Mesothelial cell of epicardium (in vitro differentiated cells): ENCODE measurements at regions not wholly inside any gene's neighbourhood (a gene's known extent, or its start where the extent isn't known, plus 50 kb on each side); places are given as distances from the start of the nearest gene placed in this dataset.
"Not testable (repeated sequence)": the region's sequence is repeated elsewhere in the genome, so short reads cannot be mapped to it uniquely, and the experiment has no call there.

Experiments used
- DNase-seq, 2 experiments: peaks; one replicate each; pipeline ENCODE4 v3.0.0; 2021; ENCODE audit warnings: low spot score in 2 of 2; ENCODE audit not compliant: unreplicated experiment in 2 of 2
- H3K27ac Mint-ChIP-seq: 2 replicates; pipeline ENCODE4 v1.8.0; 2021; ENCODE audit warnings: mixed read lengths
- H3K27me3 Mint-ChIP-seq: 2 replicates; pipeline ENCODE4 v1.8.0; 2021; ENCODE audit warnings: low read depth, mixed read lengths
- H3K36me3 Mint-ChIP-seq: 2 replicates; pipeline ENCODE4 v1.8.0; 2021; ENCODE audit warnings: mixed read lengths
- H3K4me1 Mint-ChIP-seq: 2 replicates; pipeline ENCODE4 v1.8.0; 2021; ENCODE audit warnings: mixed read lengths
- H3K4me3 Mint-ChIP-seq: 2 replicates; pipeline ENCODE4 v1.8.0; 2021; ENCODE audit warnings: mild to moderate bottlenecking, moderate library complexity, mixed read lengths
- H3K9me3 Mint-ChIP-seq: 2 replicates; pipeline ENCODE4 v1.8.0; 2021; ENCODE audit warnings: mixed read lengths

- not testable (repeated sequence) for DNase-seq, H3K27me3 Mint-ChIP-seq, H3K27ac Mint-ChIP-seq, H3K9me3 Mint-ChIP-seq, H3K36me3 Mint-ChIP-seq, H3K4me1 Mint-ChIP-seq, H3K4me3 Mint-ChIP-seq
Observed at GRCh38 chr9:67635067-67635466, 223.7 kb upstream of the ANKRD20A1 start.

- H3K27ac Mint-ChIP-seq, H3K4me3 Mint-ChIP-seq, DNase-seq, H3K36me3 Mint-ChIP-seq, H3K9me3 Mint-ChIP-seq, H3K4me1 Mint-ChIP-seq, H3K27me3 Mint-ChIP-seq: not testable (repeated sequence)
Observed at GRCh38 chr9:67611900-67612299, 246.8 kb upstream of the ANKRD20A1 start.

GRCh38 chr9:67609872-67610271 lies 248.9 kb upstream of the ANKRD20A1 start:
- H3K4me3 Mint-ChIP-seq, H3K9me3 Mint-ChIP-seq, H3K27me3 Mint-ChIP-seq, H3K27ac Mint-ChIP-seq, H3K4me1 Mint-ChIP-seq, H3K36me3 Mint-ChIP-seq, DNase-seq: not testable (repeated sequence)

- H3K4me3 Mint-ChIP-seq, H3K27ac Mint-ChIP-seq, H3K27me3 Mint-ChIP-seq, H3K36me3 Mint-ChIP-seq, H3K9me3 Mint-ChIP-seq, H3K4me1 Mint-ChIP-seq, DNase-seq: not testable (repeated sequence)
Observed at GRCh38 chr9:67609435-67609834, 249.3 kb upstream of the ANKRD20A1 start.

- H3K4me1 Mint-ChIP-seq, H3K27me3 Mint-ChIP-seq, H3K27ac Mint-ChIP-seq, DNase-seq, H3K4me3 Mint-ChIP-seq, H3K9me3 Mint-ChIP-seq, H3K36me3 Mint-ChIP-seq: not testable (repeated sequence)
Observed at GRCh38 chr9:67605113-67605512, 253.6 kb upstream of the ANKRD20A1 start.

GRCh38 chr9:67603609-67604008 lies 255.1 kb upstream of the ANKRD20A1 start:
- not testable (repeated sequence) for H3K4me3 Mint-ChIP-seq, H3K27me3 Mint-ChIP-seq, H3K27ac Mint-ChIP-seq, H3K36me3 Mint-ChIP-seq, H3K4me1 Mint-ChIP-seq, DNase-seq, H3K9me3 Mint-ChIP-seq

GRCh38 chr9:67592424-67592823 lies 266.3 kb upstream of the ANKRD20A1 start:
- H3K4me3 Mint-ChIP-seq, DNase-seq, H3K4me1 Mint-ChIP-seq, H3K27me3 Mint-ChIP-seq, H3K36me3 Mint-ChIP-seq, H3K9me3 Mint-ChIP-seq, H3K27ac Mint-ChIP-seq: not testable (repeated sequence)

GRCh38 chr9:67555874-67556273 lies 302.9 kb upstream of the ANKRD20A1 start:
- DNase-seq, H3K36me3 Mint-ChIP-seq, H3K27ac Mint-ChIP-seq, H3K4me1 Mint-ChIP-seq, H3K9me3 Mint-ChIP-seq, H3K4me3 Mint-ChIP-seq, H3K27me3 Mint-ChIP-seq: not testable (repeated sequence)

GRCh38 chr9:67550044-67550443 lies 308.7 kb upstream of the ANKRD20A1 start:
- not testable (repeated sequence) for H3K27ac Mint-ChIP-seq, DNase-seq

GRCh38 chr9:67529834-67530233 lies 328.9 kb upstream of the ANKRD20A1 start:
- not testable (repeated sequence) for H3K4me1 Mint-ChIP-seq, H3K9me3 Mint-ChIP-seq, H3K27me3 Mint-ChIP-seq, DNase-seq, H3K27ac Mint-ChIP-seq, H3K36me3 Mint-ChIP-seq, H3K4me3 Mint-ChIP-seq

More at GRCh38 chr9:67550044-67550443, 308.7 kb upstream of the ANKRD20A1 start:
- not testable (repeated sequence) for H3K9me3 Mint-ChIP-seq, H3K4me1 Mint-ChIP-seq, H3K36me3 Mint-ChIP-seq, H3K4me3 Mint-ChIP-seq, H3K27me3 Mint-ChIP-seq

- not testable (repeated sequence) for H3K36me3 Mint-ChIP-seq, H3K27ac Mint-ChIP-seq, H3K4me1 Mint-ChIP-seq, H3K27me3 Mint-ChIP-seq, H3K9me3 Mint-ChIP-seq, DNase-seq, H3K4me3 Mint-ChIP-seq
Observed at GRCh38 chr9:67516938-67517337, 341.8 kb upstream of the ANKRD20A1 start.

GRCh38 chr9:67514587-67514986 lies 344.1 kb upstream of the ANKRD20A1 start:
- not testable (repeated sequence) for H3K36me3 Mint-ChIP-seq, H3K4me1 Mint-ChIP-seq, H3K27me3 Mint-ChIP-seq, H3K9me3 Mint-ChIP-seq, DNase-seq, H3K4me3 Mint-ChIP-seq, H3K27ac Mint-ChIP-seq

GRCh38 chr9:67503728-67504369 lies 354.9 kb upstream of the ANKRD20A1 start:
- H3K27me3 Mint-ChIP-seq, H3K4me1 Mint-ChIP-seq, H3K27ac Mint-ChIP-seq, H3K36me3 Mint-ChIP-seq, DNase-seq, H3K9me3 Mint-ChIP-seq, H3K4me3 Mint-ChIP-seq: not testable (repeated sequence)

GRCh38 chr9:67492028-67492427 lies 366.7 kb upstream of the ANKRD20A1 start:
- not testable (repeated sequence) for H3K27ac Mint-ChIP-seq, DNase-seq, H3K9me3 Mint-ChIP-seq, H3K4me3 Mint-ChIP-seq, H3K36me3 Mint-ChIP-seq, H3K4me1 Mint-ChIP-seq, H3K27me3 Mint-ChIP-seq

GRCh38 chr9:67477465-67477864 lies 381.3 kb upstream of the ANKRD20A1 start:
- not testable (repeated sequence) for H3K4me3 Mint-ChIP-seq, DNase-seq, H3K27me3 Mint-ChIP-seq, H3K36me3 Mint-ChIP-seq, H3K9me3 Mint-ChIP-seq, H3K27ac Mint-ChIP-seq, H3K4me1 Mint-ChIP-seq
